Mucosa of descending colon (tissue), 3 donors: ENCODE measurements at regions not wholly inside any gene's neighbourhood (a gene's known extent, or its start where the extent isn't known, plus 50 kb on each side); places are given as distances from the start of the nearest gene placed in this dataset.

Experiments used
- ATAC-seq: fragments of 200-7000 bp; cut with Tn5 transposase; one replicate; pipeline ENCODE4 v1.9.1; 2020; ENCODE audit warnings: mild to moderate bottlenecking, moderate library complexity
- DNase-seq, 3 donors: peaks; one replicate each; pipeline ENCODE4 v3.0.0-alpha.2; 2020
- H3K36me3 ChIP-seq: fragments of 200-600 bp; one replicate; pipeline ENCODE4 v1.8.0; 2021; ENCODE audit warnings: low read depth, mild to moderate bottlenecking
- H3K4me1 ChIP-seq: fragments of 200-600 bp; one replicate; pipeline ENCODE4 v1.8.0; 2021; ENCODE audit warnings: low read depth, mild to moderate bottlenecking
- H3K4me3 ChIP-seq: fragments of 200-600 bp; one replicate; pipeline ENCODE4 v1.8.0; 2021; ENCODE audit warnings: mild to moderate bottlenecking
- H3K9me3 ChIP-seq: fragments of 200-600 bp; one replicate; pipeline ENCODE4 v1.8.0; 2021; ENCODE audit warnings: mild to moderate bottlenecking
- intact Hi-C, 2 donors: fragments of 100-400 bp; cut with DNase I in 1 of 2; cut with micrococcal nuclease in 1 of 2; formaldehyde crosslinking; loops; one replicate each; pipeline versions ENCODE4 v1.11.0 to v1.11.1; 2022; cut with DNase I, micrococcal nuclease
- TF ChIP-seq, protein P1 (sequence below): fragments of 200-600 bp; IDR thresholded peaks from one replicate; pipeline ENCODE4 v1.8.0; 2022; ENCODE audit warnings: antibody characterized with exemption, mild to moderate bottlenecking
- donor health status: DM: no; HTN: no; CAD: no; lungs with moderate emphysema.
- donor health status: DM: no; HTN: no; CAD: no.
- donor health status: DM: no; HTN: yes; CAD: no.

DNA sequence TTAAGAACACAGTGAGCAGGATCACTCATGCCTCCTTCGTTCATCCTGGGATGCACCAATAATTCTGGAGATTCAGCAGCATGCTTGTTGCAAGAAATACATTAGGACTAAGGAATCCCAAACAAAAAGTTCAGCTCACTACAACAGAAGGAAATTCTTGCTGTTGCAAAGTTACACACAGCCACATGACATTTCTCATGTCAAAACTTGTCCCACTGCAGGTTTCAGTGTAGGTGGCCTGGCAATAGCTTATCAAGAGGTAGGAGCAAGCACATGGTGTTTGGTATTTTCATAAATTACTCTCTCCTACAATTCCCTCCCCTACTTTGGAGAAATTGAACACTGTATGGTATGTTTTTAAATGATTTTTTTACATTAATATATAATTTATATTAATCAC lies 399.6 kb upstream of the EPHA3 start:
- ATAC-seq = no peak

DNA sequence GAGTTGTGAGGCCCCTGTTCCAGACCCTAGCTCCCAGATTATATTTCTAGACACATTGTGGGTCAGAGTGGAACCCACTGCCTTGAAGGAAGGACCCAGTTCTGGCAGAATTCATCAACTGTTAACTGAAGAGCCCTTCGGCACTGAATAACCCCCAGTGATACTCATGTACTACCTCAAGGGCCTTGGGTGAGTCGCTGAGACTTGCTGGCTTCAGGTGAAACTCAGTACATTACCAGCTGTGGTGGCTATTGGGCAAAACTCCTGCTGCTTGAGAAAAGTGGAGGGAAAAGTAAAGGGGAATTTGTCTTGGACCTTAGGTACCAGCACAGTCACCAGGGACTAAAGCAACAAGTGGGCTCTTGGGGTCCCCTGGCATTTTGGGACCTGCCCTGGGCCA lies 394.9 kb upstream of the EPHA3 start:
- intact Hi-C loops = no loop called here
- Histone ChIP-seq H3K36me3 (no peaks in the 10 kb centered on the region), H3K9me3 (no peaks in the 10 kb centered on the region), H3K4me3 (no peak overlapping the region), H3K4me1 (no peaks in the 10 kb centered on the region)
- no peak for ATAC-seq
- no peak for DNase-seq
- TF ChIP-seq, protein P1, sequence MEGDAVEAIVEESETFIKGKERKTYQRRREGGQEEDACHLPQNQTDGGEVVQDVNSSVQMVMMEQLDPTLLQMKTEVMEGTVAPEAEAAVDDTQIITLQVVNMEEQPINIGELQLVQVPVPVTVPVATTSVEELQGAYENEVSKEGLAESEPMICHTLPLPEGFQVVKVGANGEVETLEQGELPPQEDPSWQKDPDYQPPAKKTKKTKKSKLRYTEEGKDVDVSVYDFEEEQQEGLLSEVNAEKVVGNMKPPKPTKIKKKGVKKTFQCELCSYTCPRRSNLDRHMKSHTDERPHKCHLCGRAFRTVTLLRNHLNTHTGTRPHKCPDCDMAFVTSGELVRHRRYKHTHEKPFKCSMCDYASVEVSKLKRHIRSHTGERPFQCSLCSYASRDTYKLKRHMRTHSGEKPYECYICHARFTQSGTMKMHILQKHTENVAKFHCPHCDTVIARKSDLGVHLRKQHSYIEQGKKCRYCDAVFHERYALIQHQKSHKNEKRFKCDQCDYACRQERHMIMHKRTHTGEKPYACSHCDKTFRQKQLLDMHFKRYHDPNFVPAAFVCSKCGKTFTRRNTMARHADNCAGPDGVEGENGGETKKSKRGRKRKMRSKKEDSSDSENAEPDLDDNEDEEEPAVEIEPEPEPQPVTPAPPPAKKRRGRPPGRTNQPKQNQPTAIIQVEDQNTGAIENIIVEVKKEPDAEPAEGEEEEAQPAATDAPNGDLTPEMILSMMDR = no peak

More for the DNA sequence above, 399.6 kb upstream of the EPHA3 start:
- TF ChIP-seq, protein P1 = no peak
- Histone ChIP-seq H3K36me3 (no peaks in the 10 kb centered on the region), H3K4me1 (no peaks in the 10 kb centered on the region), H3K4me3 (no peak overlapping the region), H3K9me3 (no peaks in the 10 kb centered on the region)
- no peak for DNase-seq
- intact Hi-C loops = no loop called here

DNA sequence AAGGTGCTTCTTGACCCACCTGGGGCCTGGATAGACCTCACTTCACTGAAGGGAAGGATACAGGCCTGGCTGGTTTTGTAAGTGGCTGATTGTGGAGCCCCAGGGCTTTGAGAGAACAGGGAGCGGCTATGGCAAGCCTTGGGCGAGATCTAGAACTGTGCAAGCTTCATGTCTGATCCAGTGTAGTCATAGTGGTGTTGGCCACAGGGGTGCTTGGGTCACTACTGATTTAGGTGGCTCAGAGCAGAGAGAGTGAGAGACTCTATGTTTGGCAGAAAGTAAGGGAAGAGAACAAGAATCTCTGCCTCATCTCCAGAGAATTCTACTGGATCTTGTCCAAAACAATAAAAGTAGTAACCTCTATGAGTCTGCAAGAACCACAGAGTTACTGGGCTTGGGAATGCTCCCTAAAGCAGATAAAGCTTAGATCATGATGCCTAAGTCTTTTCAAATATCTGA lies 394.2 kb upstream of the EPHA3 start:
- ATAC-seq (no peak), DNase-seq (no peak)
- TF ChIP-seq, protein P1 = no peak
- no peaks in the 10 kb centered on the region for H3K4me1 ChIP-seq
- H3K36me3 ChIP-seq = no peaks in the 10 kb centered on the region
- H3K4me3 ChIP-seq = no peak overlapping the region
- H3K9me3 ChIP-seq = no peaks in the 10 kb centered on the region
- intact Hi-C loops = no loop called here

DNA sequence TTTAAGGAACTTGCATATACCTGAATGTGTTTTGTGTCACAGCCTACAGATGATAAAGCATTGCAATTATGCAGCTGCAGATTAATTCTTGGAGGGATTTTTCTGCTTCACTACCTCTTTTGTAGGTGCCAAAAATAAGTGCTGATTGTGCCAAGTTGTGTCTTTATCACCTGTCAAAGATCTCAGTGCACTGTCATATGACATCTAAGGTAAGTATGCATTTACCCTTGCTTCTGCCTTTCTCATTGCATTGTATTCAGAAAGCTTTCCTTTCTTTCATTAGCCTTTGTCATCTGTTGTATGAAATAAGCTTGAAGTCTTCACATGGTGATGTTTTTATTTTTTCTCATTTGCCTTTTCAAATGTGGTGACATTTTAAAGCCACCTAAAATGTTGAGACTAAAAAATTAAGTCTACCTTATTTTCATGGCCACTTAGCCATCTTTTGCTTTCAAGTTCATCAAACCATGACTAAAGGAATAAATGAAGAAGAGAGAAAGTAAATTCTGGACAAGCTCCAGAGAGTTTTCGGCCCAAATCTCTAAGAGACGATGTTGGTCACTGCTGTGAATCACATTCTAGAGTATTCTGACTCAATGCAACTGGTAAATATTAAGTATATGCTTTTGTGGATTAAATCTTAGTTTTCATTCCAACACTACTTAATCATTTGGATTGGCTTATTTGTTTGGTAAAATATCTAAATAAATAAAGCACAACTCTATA lies 381.8 kb upstream of the EPHA3 start:
- H3K4me3 ChIP-seq = no peak overlapping the region
- no peak for ATAC-seq

DNA sequence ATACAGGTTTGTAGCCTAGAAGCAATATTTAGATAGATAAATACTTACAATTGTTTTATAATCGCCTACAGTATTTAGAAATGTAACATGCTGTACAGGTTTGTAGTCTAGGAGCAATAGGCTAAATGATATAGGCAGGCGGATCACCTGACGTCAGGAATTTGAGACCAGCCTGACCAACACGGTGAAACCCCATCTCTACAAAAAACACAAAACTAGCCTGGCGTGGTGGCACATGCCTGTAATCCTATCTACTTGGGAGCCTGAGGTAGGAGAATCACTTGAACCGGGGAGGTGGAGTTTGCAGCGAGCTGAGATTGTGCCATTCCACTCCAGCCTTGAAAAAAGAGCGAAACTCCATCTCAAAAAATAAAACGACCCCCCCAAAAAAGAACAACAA lies 375.2 kb upstream of the EPHA3 start:
- Histone ChIP-seq H3K36me3 (no peaks in the 10 kb centered on the region), H3K9me3 (no peaks in the 10 kb centered on the region), H3K4me3 (no peak overlapping the region), H3K4me1 (no peaks in the 10 kb centered on the region)
- no peak for DNase-seq
- ATAC-seq = no peak
- intact Hi-C loops = no loop called here
- TF ChIP-seq, protein P1 = no peak

More for the DNA sequence above, 381.8 kb upstream of the EPHA3 start:
- no peaks in the 10 kb centered on the region for H3K4me1 ChIP-seq
- TF ChIP-seq, protein P1 = no peak
- intact Hi-C loops = no loop called here
- DNase-seq = no peak
- no peaks in the 10 kb centered on the region for H3K36me3 ChIP-seq
- H3K9me3 ChIP-seq = no peaks in the 10 kb centered on the region
